ENCODE measurements at regions not wholly inside any gene's neighbourhood (a gene's known extent, or its start where the extent isn't known, plus 50 kb on each side); places are given as distances from the start of the nearest gene placed in this dataset.

- TF ChIP-seq, protein P1, sequence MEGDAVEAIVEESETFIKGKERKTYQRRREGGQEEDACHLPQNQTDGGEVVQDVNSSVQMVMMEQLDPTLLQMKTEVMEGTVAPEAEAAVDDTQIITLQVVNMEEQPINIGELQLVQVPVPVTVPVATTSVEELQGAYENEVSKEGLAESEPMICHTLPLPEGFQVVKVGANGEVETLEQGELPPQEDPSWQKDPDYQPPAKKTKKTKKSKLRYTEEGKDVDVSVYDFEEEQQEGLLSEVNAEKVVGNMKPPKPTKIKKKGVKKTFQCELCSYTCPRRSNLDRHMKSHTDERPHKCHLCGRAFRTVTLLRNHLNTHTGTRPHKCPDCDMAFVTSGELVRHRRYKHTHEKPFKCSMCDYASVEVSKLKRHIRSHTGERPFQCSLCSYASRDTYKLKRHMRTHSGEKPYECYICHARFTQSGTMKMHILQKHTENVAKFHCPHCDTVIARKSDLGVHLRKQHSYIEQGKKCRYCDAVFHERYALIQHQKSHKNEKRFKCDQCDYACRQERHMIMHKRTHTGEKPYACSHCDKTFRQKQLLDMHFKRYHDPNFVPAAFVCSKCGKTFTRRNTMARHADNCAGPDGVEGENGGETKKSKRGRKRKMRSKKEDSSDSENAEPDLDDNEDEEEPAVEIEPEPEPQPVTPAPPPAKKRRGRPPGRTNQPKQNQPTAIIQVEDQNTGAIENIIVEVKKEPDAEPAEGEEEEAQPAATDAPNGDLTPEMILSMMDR (IDR thresholded peaks at IDR 0.05; ENCODE audit: insufficient read depth, low read length, poor library complexity, severe bottlenecking) = no peak
- TF ChIP-seq EZH2phosphoT487 (conservative IDR thresholded peaks at IDR 0.05; ENCODE audit: low read length) = no peak
Observed at GRCh38 chr2:118459426-118459825, 371.2 kb downstream of the INSIG2 start.

Data from SU-DHL-6 (cell line).